IPS-NIHi7 (cell line): ENCODE measurements at regions not wholly inside any gene's neighbourhood (a gene's known extent, or its start where the extent isn't known, plus 50 kb on each side); places are given as distances from the start of the nearest gene placed in this dataset.

Experiments used
- DNase-seq: peaks from one replicate; pipeline ENCODE4 v3.0.0; 2012; ENCODE audit warnings: mixed read lengths; ENCODE audit errors: extremely low spot score

GRCh38 chr10:64502936-64503335, 981.7 kb downstream of the REEP3 start:
- DNase-seq, result no peak

- DNase-seq, result no peak
Measured at GRCh38 chr10:64503429-64503828, 982.2 kb downstream of the REEP3 start.

- no peak for DNase-seq
Measured at GRCh38 chr10:64505501-64505900, 984.3 kb downstream of the REEP3 start.

- peak; percentile 7 for DNase-seq
Measured at GRCh38 chr10:64506963-64507362, 985.8 kb downstream of the REEP3 start.

GRCh38 chr10:64507651-64508028, 986.4 kb downstream of the REEP3 start:
- DNase-seq, result no peak

- DNase-seq, result peak; percentile 9
Measured at GRCh38 chr10:64508029-64508661, 986.9 kb downstream of the REEP3 start.

- DNase-seq, result no peak
Measured at GRCh38 chr10:64515970-64516699, 994.9 kb downstream of the REEP3 start.

- DNase-seq, result no peak
Measured at GRCh38 chr10:64518456-64518855, 997.3 kb downstream of the REEP3 start.

GRCh38 chr10:64519427-64519826, 998.2 kb downstream of the REEP3 start:
- no peak for DNase-seq

GRCh38 chr10:64519831-64520230, 998.6 kb downstream of the REEP3 start:
- DNase-seq, result no peak

GRCh38 chr10:64523065-64523759, 1002.0 kb downstream of the REEP3 start:
- DNase-seq, result no peak

GRCh38 chr10:64528294-64529002, 1007.2 kb downstream of the REEP3 start:
- DNase-seq, result no peak

GRCh38 chr10:64529003-64529350, 1007.8 kb downstream of the REEP3 start:
- no peak for DNase-seq

- no peak for DNase-seq
Measured at GRCh38 chr10:64534616-64535015, 1013.4 kb downstream of the REEP3 start.

- DNase-seq, result no peak
Measured at GRCh38 chr10:64535131-64535867, 1014.1 kb downstream of the REEP3 start.

- no peak for DNase-seq
Measured at GRCh38 chr10:64537112-64537511, 1015.9 kb downstream of the REEP3 start.

GRCh38 chr10:64537928-64538327, 1016.7 kb downstream of the REEP3 start:
- DNase-seq, result no peak

- no peak for DNase-seq
Measured at GRCh38 chr10:64546073-64546472, 1024.9 kb downstream of the REEP3 start.

GRCh38 chr10:64547168-64547567, 1026.0 kb downstream of the REEP3 start:
- no peak for DNase-seq

GRCh38 chr10:64555666-64556065, 1034.5 kb downstream of the REEP3 start:
- no peak for DNase-seq

- no peak for DNase-seq
Measured at GRCh38 chr10:64558094-64558835, 1037.1 kb downstream of the REEP3 start.
